GM12865 (cell line): ENCODE measurements at regions not wholly inside any gene's neighbourhood (a gene's known extent, or its start where the extent isn't known, plus 50 kb on each side); places are given as distances from the start of the nearest gene placed in this dataset.
"Not testable (repeated sequence)": the region's sequence is repeated elsewhere in the genome, so short reads cannot be mapped to it uniquely, and the experiment has no call there.

ENCODE experiments used
- DNase-seq: peaks from one replicate; pipeline ENCODE4 v3.0.0; 2010; ENCODE audit warnings: low read depth
- H3K4me3 ChIP-seq: 2 replicates; pipeline ENCODE4 v1.5.1; 2011; ENCODE audit warnings: mild to moderate bottlenecking, low read depth, low read length, control low read depth
- CTCF ChIP-seq: IDR thresholded peaks from 2 replicates; pipeline ENCODE4 v1.5.1; 2011; ENCODE audit warnings: low read length, control low read depth, low read depth, inconsistent platforms; ENCODE audit not compliant: insufficient read depth; ENCODE audit errors: missing control alignments

GRCh38 chr14:97066068-97066899 lies 269.1 kb downstream of the VRK1 start:
- no peak for TF ChIP-seq CTCF
- H3K4me3 ChIP-seq, result no peak overlapping the region
- DNase-seq, result peak; percentile 9

- DNase-seq, H3K4me3 ChIP-seq: not testable (repeated sequence)
Observed at GRCh38 chr14:97068293-97068692, 271.1 kb downstream of the VRK1 start.

- no peak for DNase-seq
- no peak for TF ChIP-seq CTCF
- no peak overlapping the region for H3K4me3 ChIP-seq
Observed at GRCh38 chr14:97070259-97070658, 273.1 kb downstream of the VRK1 start.

GRCh38 chr14:97071177-97071576 lies 274.0 kb downstream of the VRK1 start:
- no peak overlapping the region for H3K4me3 ChIP-seq
- no peak for DNase-seq
- TF ChIP-seq CTCF, result no peak

- DNase-seq, result no peak
- TF ChIP-seq CTCF, result no peak
- H3K4me3 ChIP-seq, result no peak overlapping the region
Observed at GRCh38 chr14:97073622-97074021, 276.4 kb downstream of the VRK1 start.

- no peak for TF ChIP-seq CTCF
- DNase-seq, result no peak
- H3K4me3 ChIP-seq, result no peak overlapping the region
Observed at GRCh38 chr14:97074456-97074855, 277.3 kb downstream of the VRK1 start.

GRCh38 chr14:97074856-97075255 lies 277.7 kb downstream of the VRK1 start:
- peak; percentile 34 for DNase-seq
- TF ChIP-seq CTCF, result no peak
- no peak overlapping the region for H3K4me3 ChIP-seq
